Sigmoid colon (tissue), 6 donors: ENCODE measurements at regions not wholly inside any gene's neighbourhood (a gene's known extent, or its start where the extent isn't known, plus 50 kb on each side); places are given as distances from the start of the nearest gene placed in this dataset.

Experiments
- DNase-seq: peaks from one replicate; pipeline ENCODE4 v3.0.0-alpha.2; 2019
- H3K27ac ChIP-seq, 4 donors: fragments of 200-600 bp; sonication (generic); one replicate each; pipeline ENCODE4 v1.5.1; 2016 to 2019; ENCODE audit warnings: mild to moderate bottlenecking in 1 of 4
- H3K27me3 ChIP-seq, 3 donors: fragments of 200-600 bp; sonication (generic); one replicate each; pipeline ENCODE4 v1.5.1; 2019; ENCODE audit warnings: mild to moderate bottlenecking in 1 of 3
- H3K36me3 ChIP-seq, 4 donors: fragments of 200-600 bp; sonication (generic); one replicate each; pipeline ENCODE4 v1.5.1; 2016 to 2019
- H3K4me1 ChIP-seq, 4 donors: fragments of 200-600 bp; sonication (generic); one replicate each; pipeline ENCODE4 v1.5.1; 2017 to 2019
- H3K4me3 ChIP-seq, 4 donors: fragments of 200-600 bp; sonication (generic); one replicate each; pipeline ENCODE4 v1.5.1; 2017 to 2019; ENCODE audit warnings: mild to moderate bottlenecking in 2 of 4, moderate library complexity in 1 of 4
- H3K9me3 ChIP-seq, 4 donors: fragments of 200-600 bp in 3 of 4; sonication (generic) in 3 of 4; one replicate each; pipeline versions ENCODE4 v1.5.1 to v1.6.1; 2013 to 2019
- EP300 ChIP-seq, 4 donors: sonication (generic); formaldehyde crosslinking; IDR thresholded peaks; one replicate each; pipeline ENCODE4 v1.6.1; 2017; ENCODE audit warnings: antibody characterized with exemption in 4 of 4
- POLR2A ChIP-seq, 2 donors: fragments of 450-650 bp; IDR thresholded peaks; one replicate each; pipeline ENCODE4 v1.6.1; 2016; ENCODE audit warnings: antibody characterized with exemption in 2 of 2, mild to moderate bottlenecking in 2 of 2, moderate library complexity in 2 of 2
- POLR2AphosphoS5 ChIP-seq, 4 donors: sonication (generic); formaldehyde crosslinking; IDR thresholded peaks; one replicate each; pipeline ENCODE4 v1.6.1; 2017; ENCODE audit warnings: antibody characterized with exemption in 4 of 4
- WGBS, 2 donors: extraction: QIAGEN DNeasy Blood & Tissue Kit; methylation state at CpG; one replicate each; pipeline ENCODE4 v1.1.7; 2013; 5-methylcytosine and 5-hydroxymethylcytosine counted together
- intact Hi-C: fragments of 100-400 bp; cut with DNase I; formaldehyde crosslinking; loops from one replicate; pipeline ENCODE4 v1.15.1; 2023
- TF ChIP-seq, protein P1 (sequence below), 4 experiments: fragments of 450-650 bp in 3 of 4; fragments of 200-600 bp in 1 of 4; IDR thresholded peaks; one replicate each; pipeline ENCODE4 v1.5.1; 2016 to 2019; ENCODE audit warnings: antibody characterized with exemption in 4 of 4, mild to moderate bottlenecking in 3 of 4, moderate library complexity in 2 of 4
- donor health status: healthy with polysubstance abuse.
- donor health status: healthy.

DNA sequence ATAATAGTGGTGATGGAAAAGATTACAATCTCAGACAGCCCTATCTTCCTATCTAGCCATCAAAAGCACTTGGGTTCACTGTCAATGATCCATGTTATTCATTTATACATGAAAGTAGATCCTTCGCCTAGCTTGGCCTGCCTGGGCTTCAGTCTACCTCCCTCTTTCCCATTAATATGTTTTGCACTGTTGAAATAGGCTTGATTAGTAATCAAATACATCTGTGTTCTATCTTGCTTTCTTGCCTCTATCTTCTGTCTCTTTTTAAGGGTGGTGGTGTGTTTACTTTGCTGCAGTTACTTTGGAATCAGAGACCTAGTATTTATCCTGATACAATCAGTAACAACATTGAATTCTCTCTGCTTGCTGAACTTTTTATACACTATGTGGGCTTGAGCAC, 521.2 kb downstream of the TNS1 start:
- no peak for DNase-seq
- no peaks in the 10 kb centered on the region for H3K27me3 ChIP-seq
- no peaks in the 10 kb centered on the region for H3K36me3 ChIP-seq
- peaks cover 0 to 9% (median 0%) of the 10 kb centered on the region in 4 donors for H3K4me1 ChIP-seq
- intact Hi-C loops: no loop called here
- no peak overlapping the region for H3K4me3 ChIP-seq
- no peak overlapping the region for H3K27ac ChIP-seq
- H3K9me3 ChIP-seq: no peaks in the 10 kb centered on the region
- TF ChIP-seq POLR2A (IDR thresholded peaks at IDR 0.05): no peak
- TF ChIP-seq, protein P1, sequence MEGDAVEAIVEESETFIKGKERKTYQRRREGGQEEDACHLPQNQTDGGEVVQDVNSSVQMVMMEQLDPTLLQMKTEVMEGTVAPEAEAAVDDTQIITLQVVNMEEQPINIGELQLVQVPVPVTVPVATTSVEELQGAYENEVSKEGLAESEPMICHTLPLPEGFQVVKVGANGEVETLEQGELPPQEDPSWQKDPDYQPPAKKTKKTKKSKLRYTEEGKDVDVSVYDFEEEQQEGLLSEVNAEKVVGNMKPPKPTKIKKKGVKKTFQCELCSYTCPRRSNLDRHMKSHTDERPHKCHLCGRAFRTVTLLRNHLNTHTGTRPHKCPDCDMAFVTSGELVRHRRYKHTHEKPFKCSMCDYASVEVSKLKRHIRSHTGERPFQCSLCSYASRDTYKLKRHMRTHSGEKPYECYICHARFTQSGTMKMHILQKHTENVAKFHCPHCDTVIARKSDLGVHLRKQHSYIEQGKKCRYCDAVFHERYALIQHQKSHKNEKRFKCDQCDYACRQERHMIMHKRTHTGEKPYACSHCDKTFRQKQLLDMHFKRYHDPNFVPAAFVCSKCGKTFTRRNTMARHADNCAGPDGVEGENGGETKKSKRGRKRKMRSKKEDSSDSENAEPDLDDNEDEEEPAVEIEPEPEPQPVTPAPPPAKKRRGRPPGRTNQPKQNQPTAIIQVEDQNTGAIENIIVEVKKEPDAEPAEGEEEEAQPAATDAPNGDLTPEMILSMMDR (IDR thresholded peaks at IDR 0.05): no peak
- TF ChIP-seq EP300 (IDR thresholded peaks at IDR 0.05): no peak
- TF ChIP-seq POLR2AphosphoS5 (IDR thresholded peaks at IDR 0.05): no peak
- WGBS, 2 donors: 85 to 93% methylated on average over 1 of the region's 1 CpG

DNA sequence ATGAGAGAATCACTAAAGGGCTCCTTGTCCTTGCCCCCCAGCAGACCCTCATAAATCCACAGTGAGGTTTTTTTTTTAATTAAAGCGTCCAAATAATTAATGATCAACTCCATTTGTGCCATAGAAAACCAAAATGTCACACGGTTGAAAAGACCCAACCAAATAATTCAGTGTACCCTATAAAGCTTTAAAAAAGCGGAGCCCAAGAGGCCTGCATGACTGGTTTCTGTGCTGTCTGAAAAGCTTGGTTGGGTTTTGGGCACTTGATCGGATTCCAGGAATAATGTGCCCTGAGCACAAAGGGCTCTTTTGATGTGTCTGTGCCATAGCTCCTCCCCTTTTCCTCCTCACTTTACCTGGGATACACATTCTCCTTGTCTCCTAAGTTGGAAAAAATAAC, 523.2 kb downstream of the TNS1 start:
- intact Hi-C loops: no loop called here
- TF ChIP-seq EP300 (IDR thresholded peaks at IDR 0.05): no peak
- no peak for TF ChIP-seq POLR2A (IDR thresholded peaks at IDR 0.05)
- TF ChIP-seq, protein P1 (IDR thresholded peaks at IDR 0.05): no peak
- no peak overlapping the region for H3K4me3 ChIP-seq
- WGBS, 2 donors: 74 to 77% methylated on average over 4 of the region's 4 CpGs
- H3K27ac ChIP-seq: no peak overlapping the region
- peaks cover 0 to 9% (median 0%) of the 10 kb centered on the region in 4 donors for H3K4me1 ChIP-seq
- no peaks in the 10 kb centered on the region for H3K9me3 ChIP-seq
- no peaks in the 10 kb centered on the region for H3K36me3 ChIP-seq
- no peaks in the 10 kb centered on the region for H3K27me3 ChIP-seq
- no peak for DNase-seq

DNA sequence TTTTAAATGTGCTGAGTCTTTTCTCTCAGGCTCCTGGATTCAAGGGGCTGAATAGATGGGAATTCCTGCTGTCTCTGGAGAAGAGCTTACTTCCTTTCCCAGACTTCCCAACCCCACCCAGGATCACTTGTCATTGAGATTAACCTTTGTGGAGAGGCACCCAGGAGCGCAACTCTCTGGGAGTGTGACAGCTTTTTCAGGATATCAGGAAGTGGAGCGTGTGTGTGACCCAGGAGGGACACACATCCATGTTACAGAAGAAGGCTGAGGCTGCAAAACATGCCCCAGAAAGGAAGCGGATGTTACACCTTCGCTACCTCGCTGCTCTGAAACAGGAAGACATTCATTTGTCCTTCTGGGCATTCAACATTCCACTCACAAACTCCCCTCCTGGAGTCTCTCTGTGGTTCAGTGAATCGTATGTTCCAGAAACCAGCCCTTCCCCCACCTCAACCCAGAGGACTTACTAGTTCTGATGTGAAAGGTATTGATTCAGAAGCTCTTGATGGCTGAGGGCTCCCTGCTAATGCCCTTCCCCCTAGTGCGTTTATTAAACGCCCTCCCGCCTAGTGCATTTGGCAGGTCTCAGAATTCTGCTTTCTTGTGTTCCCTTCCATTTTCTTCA, 523.9 kb downstream of the TNS1 start:
- no peaks in the 10 kb centered on the region for H3K9me3 ChIP-seq
- peaks cover 0 to 7% (median 0%) of the 10 kb centered on the region in 4 donors for H3K4me1 ChIP-seq
- no peak overlapping the region for H3K27ac ChIP-seq
- no peaks in the 10 kb centered on the region for H3K27me3 ChIP-seq
- WGBS, 2 donors: 72 to 80% methylated on average over 9 of the region's 9 CpGs
- intact Hi-C loops: no loop called here
- no peaks in the 10 kb centered on the region for H3K36me3 ChIP-seq
- TF ChIP-seq EP300 (IDR thresholded peaks at IDR 0.05): no peak
- TF ChIP-seq, protein P1 (IDR thresholded peaks at IDR 0.05): no peak
- TF ChIP-seq POLR2AphosphoS5 (IDR thresholded peaks at IDR 0.05): no peak
- no peak for TF ChIP-seq POLR2A (IDR thresholded peaks at IDR 0.05)
- H3K4me3 ChIP-seq: no peak overlapping the region
- DNase-seq: no peak

DNA sequence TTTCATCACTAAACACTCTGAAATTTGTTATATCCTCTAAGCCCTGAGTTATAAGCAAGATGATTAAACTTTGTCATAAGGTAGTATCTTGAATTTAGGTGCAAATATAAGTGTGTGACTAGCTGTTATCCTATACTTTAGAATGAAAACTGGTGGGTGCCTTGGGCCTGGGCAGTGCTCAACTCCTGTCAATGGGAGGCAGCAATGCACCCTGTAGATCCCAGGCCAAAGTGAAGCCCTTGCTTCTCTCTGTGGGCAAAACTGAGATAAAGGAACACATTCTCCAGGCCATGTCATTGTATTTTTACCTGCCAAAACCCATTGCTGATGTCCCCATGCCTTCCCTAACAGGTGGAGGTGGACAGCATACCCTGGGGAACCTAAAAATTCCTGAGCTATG, 525.2 kb downstream of the TNS1 start:
- TF ChIP-seq, protein P1 (IDR thresholded peaks at IDR 0.05): no peak
- no peak for TF ChIP-seq EP300 (IDR thresholded peaks at IDR 0.05)
- no peak for TF ChIP-seq POLR2A (IDR thresholded peaks at IDR 0.05)
- TF ChIP-seq POLR2AphosphoS5 (IDR thresholded peaks at IDR 0.05): no peak
- Histone ChIP-seq H3K4me1 (no peaks in the 10 kb centered on the region), H3K9me3 (no peaks in the 10 kb centered on the region), H3K36me3 (no peaks in the 10 kb centered on the region), H3K4me3 (no peak overlapping the region), H3K27me3 (no peaks in the 10 kb centered on the region), H3K27ac (no peak overlapping the region)
- intact Hi-C loops: no loop called here
- no peak for DNase-seq

DNA sequence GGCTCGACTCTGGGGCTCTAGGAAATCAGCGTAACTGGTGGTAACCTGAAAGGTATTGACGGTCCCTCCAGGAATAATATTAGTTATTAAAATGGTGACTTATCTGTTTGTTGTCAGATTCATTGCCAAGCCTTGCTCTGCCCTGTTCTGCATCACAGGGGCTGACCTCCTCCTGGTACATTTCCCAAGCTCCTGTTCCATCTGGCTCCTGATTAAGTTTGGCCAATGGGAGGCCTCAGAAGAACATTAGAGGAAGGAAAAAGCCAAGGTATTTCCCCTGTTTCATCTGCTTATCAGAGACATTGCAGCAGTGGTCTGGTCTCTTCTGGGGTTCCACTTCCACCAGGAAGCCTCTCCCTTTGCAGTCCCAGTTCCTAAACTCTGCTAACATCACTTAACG, 527.0 kb downstream of the TNS1 start:
- TF ChIP-seq POLR2AphosphoS5 (IDR thresholded peaks at IDR 0.05) (no peak), EP300 (IDR thresholded peaks at IDR 0.05) (no peak), POLR2A (IDR thresholded peaks at IDR 0.05) (no peak)
- TF ChIP-seq, protein P1 (IDR thresholded peaks at IDR 0.05): no peak
- intact Hi-C loops: no loop called here
- 80 to 89% methylated on average over 4 of the region's 4 CpGs for WGBS, 2 donors
- Histone ChIP-seq H3K9me3 (no peaks in the 10 kb centered on the region), H3K4me3 (no peak overlapping the region), H3K4me1 (no peaks in the 10 kb centered on the region), H3K27ac (no peak overlapping the region), H3K36me3 (no peaks in the 10 kb centered on the region), H3K27me3 (no peaks in the 10 kb centered on the region)
- no peak for DNase-seq
